Ectodermal cell (in vitro differentiated cells): ENCODE measurements at regions not wholly inside any gene's neighbourhood (a gene's known extent, or its start where the extent isn't known, plus 50 kb on each side); places are given as distances from the start of the nearest gene placed in this dataset.

ENCODE experiments used
- H3K27ac ChIP-seq: 2 replicates; pipeline ENCODE4 v1.7.0; 2013; ENCODE audit warnings: mild to moderate bottlenecking, low read depth, low read length; ENCODE audit not compliant: insufficient read depth, poor library complexity, severe bottlenecking
- H3K27me3 ChIP-seq: 2 replicates; pipeline ENCODE4 v1.7.0; 2013; ENCODE audit warnings: mild to moderate bottlenecking, low read length; ENCODE audit not compliant: insufficient read depth, control insufficient read depth, poor library complexity, severe bottlenecking
- H3K36me3 ChIP-seq: one replicate; pipeline ENCODE4 v1.7.0; 2013; ENCODE audit warnings: low read length; ENCODE audit not compliant: control insufficient read depth, insufficient read depth
- H3K4me1 ChIP-seq: one replicate; pipeline ENCODE4 v1.7.0; 2013; ENCODE audit warnings: low read length; ENCODE audit not compliant: control insufficient read depth, insufficient read depth
- H3K4me3 ChIP-seq: 2 replicates; pipeline ENCODE4 v1.7.0; 2013; ENCODE audit warnings: low read depth, low read length, control low read depth; ENCODE audit not compliant: insufficient read depth
- H3K9me3 ChIP-seq: 2 replicates; pipeline ENCODE4 v1.7.0; 2013; ENCODE audit warnings: mild to moderate bottlenecking, low read length, moderate library complexity; ENCODE audit not compliant: control insufficient read depth
- WGBS, 2 experiments: methylation state at CpG; one replicate each; pipeline ENCODE4 v1.1.7; 2013; ENCODE audit warnings: missing lambda C conversion rate in 2 of 2; 5-methylcytosine and 5-hydroxymethylcytosine counted together

GRCh38 chr7:67976490-67976889, 979.9 kb downstream of the TYW1 start:
- Histone ChIP-seq H3K27me3 (no peaks in the 10 kb centered on the region), H3K4me3 (no peak overlapping the region), H3K36me3 (no peaks in the 10 kb centered on the region), H3K27ac (no peak overlapping the region), H3K4me1 (no peaks in the 10 kb centered on the region), H3K9me3 (no peaks in the 10 kb centered on the region)
- 93 to 100% methylated on average over 3 of the region's 3 CpGs for WGBS, 2 experiments

GRCh38 chr7:67983486-67983885, 986.9 kb downstream of the TYW1 start:
- H3K9me3 ChIP-seq: no peaks in the 10 kb centered on the region
- no peaks in the 10 kb centered on the region for H3K4me1 ChIP-seq
- no peaks in the 10 kb centered on the region for H3K27me3 ChIP-seq
- WGBS, 2 experiments: 87 to 100% methylated on average over 1 of the region's 1 CpG
- H3K4me3 ChIP-seq: no peak overlapping the region
- no peak overlapping the region for H3K27ac ChIP-seq
- no peaks in the 10 kb centered on the region for H3K36me3 ChIP-seq

- WGBS, 2 experiments: 93 to 95% methylated on average over 4 of the region's 4 CpGs
- Histone ChIP-seq H3K36me3 (no peaks in the 10 kb centered on the region), H3K27me3 (no peaks in the 10 kb centered on the region), H3K4me3 (no peak overlapping the region), H3K27ac (no peak overlapping the region), H3K4me1 (no peaks in the 10 kb centered on the region), H3K9me3 (no peaks in the 10 kb centered on the region)
Measured at GRCh38 chr7:67984326-67984725, 987.7 kb downstream of the TYW1 start.

GRCh38 chr7:67989142-67989541, 992.5 kb downstream of the TYW1 start:
- WGBS, 2 experiments: 79 to 83% methylated on average over 4 of the region's 4 CpGs
- Histone ChIP-seq H3K27ac (no peak overlapping the region), H3K4me3 (no peak overlapping the region), H3K4me1 (no peaks in the 10 kb centered on the region), H3K36me3 (no peaks in the 10 kb centered on the region), H3K27me3 (no peaks in the 10 kb centered on the region), H3K9me3 (no peaks in the 10 kb centered on the region)

- no peak overlapping the region for H3K27ac ChIP-seq
- no peaks in the 10 kb centered on the region for H3K9me3 ChIP-seq
- 90 to 98% methylated on average over 4 of the region's 4 CpGs for WGBS, 2 experiments
Measured at GRCh38 chr7:67990003-67990402, 993.4 kb downstream of the TYW1 start.

GRCh38 chr7:67990716-67991115, 994.1 kb downstream of the TYW1 start:
- WGBS, 2 experiments: 92 to 97% methylated on average over 2 of the region's 2 CpGs
- Histone ChIP-seq H3K9me3 (no peaks in the 10 kb centered on the region), H3K27ac (no peak overlapping the region), H3K27me3 (no peaks in the 10 kb centered on the region), H3K4me3 (no peak overlapping the region), H3K36me3 (no peaks in the 10 kb centered on the region), H3K4me1 (no peaks in the 10 kb centered on the region)

More at GRCh38 chr7:67990003-67990402, 993.4 kb downstream of the TYW1 start:
- Histone ChIP-seq H3K4me3 (no peak overlapping the region), H3K36me3 (no peaks in the 10 kb centered on the region), H3K27me3 (no peaks in the 10 kb centered on the region), H3K4me1 (no peaks in the 10 kb centered on the region)

GRCh38 chr7:67992287-67992686, 995.7 kb downstream of the TYW1 start:
- H3K36me3 ChIP-seq: no peaks in the 10 kb centered on the region
- no peaks in the 10 kb centered on the region for H3K9me3 ChIP-seq
- WGBS, 2 experiments: 91 to 94% methylated on average over 7 of the region's 8 CpGs
- H3K4me3 ChIP-seq: no peak overlapping the region
- no peak overlapping the region for H3K27ac ChIP-seq
- no peaks in the 10 kb centered on the region for H3K4me1 ChIP-seq
- no peaks in the 10 kb centered on the region for H3K27me3 ChIP-seq

- H3K36me3 ChIP-seq: no peaks in the 10 kb centered on the region
- no peak overlapping the region for H3K4me3 ChIP-seq
- WGBS, 2 experiments: 96 to 98% methylated on average over 6 of the region's 6 CpGs
- no peaks in the 10 kb centered on the region for H3K27me3 ChIP-seq
- H3K4me1 ChIP-seq: no peaks in the 10 kb centered on the region
- H3K9me3 ChIP-seq: no peaks in the 10 kb centered on the region
- no peak overlapping the region for H3K27ac ChIP-seq
Measured at GRCh38 chr7:68005992-68006391, 1009.4 kb downstream of the TYW1 start.

GRCh38 chr7:68006619-68007018, 1010.0 kb downstream of the TYW1 start:
- H3K9me3 ChIP-seq: no peaks in the 10 kb centered on the region
- H3K4me1 ChIP-seq: no peaks in the 10 kb centered on the region
- no peak overlapping the region for H3K4me3 ChIP-seq
- no peaks in the 10 kb centered on the region for H3K36me3 ChIP-seq
- no peaks in the 10 kb centered on the region for H3K27me3 ChIP-seq
- H3K27ac ChIP-seq: no peak overlapping the region
- WGBS, 2 experiments: 79 to 90% methylated on average over 2 of the region's 2 CpGs

- Histone ChIP-seq H3K36me3 (no peaks in the 10 kb centered on the region), H3K27me3 (no peaks in the 10 kb centered on the region), H3K4me3 (no peak overlapping the region), H3K27ac (no peak overlapping the region), H3K9me3 (no peaks in the 10 kb centered on the region), H3K4me1 (no peaks in the 10 kb centered on the region)
- WGBS, 2 experiments: 85 to 86% methylated on average over 4 of the region's 4 CpGs
Measured at GRCh38 chr7:68009716-68010115, 1013.1 kb downstream of the TYW1 start.
